SK-N-SH (cell line): ENCODE measurements at regions not wholly inside any gene's neighbourhood (a gene's known extent, or its start where the extent isn't known, plus 50 kb on each side); places are given as distances from the start of the nearest gene placed in this dataset.

ENCODE experiments used
- CTCF ChIA-PET: fragments of 300-600, 350-600 bp; formaldehyde crosslinking; extraction: SDS; loops from one replicate; lab custom pipeline; 2021; lab: Yijun Ruan, JAX
- POLR2A ChIA-PET: fragments of 350-600 bp; sonication (Branson Sonifier 250); formaldehyde crosslinking; extraction: SDS; loops from one replicate; lab custom pipeline; 2020; ENCODE audit warnings: antibody characterized with exemption, inconsistent platforms; lab: Yijun Ruan, JAX
- DNase-seq: peaks from one replicate; pipeline ENCODE4 v3.0.0; 2012
- H2AFZ ChIP-seq: fragments of 200-600 bp; sonication (generic); 2 replicates; pipeline ENCODE4 v1.8.1; 2016; ENCODE audit warnings: antibody characterized with exemption, mild to moderate bottlenecking, low read depth
- H3F3A ChIP-seq: fragments of 200-600 bp; sonication (generic); replicated peaks from 2 replicates; pipeline ENCODE3; 2016; ENCODE audit warnings: antibody characterized with exemption, mild to moderate bottlenecking; ENCODE audit not compliant: insufficient read depth
- H3K27ac ChIP-seq, 2 experiments: fragments of 200-500 bp in 1 of 2; fragments of 200-600 bp in 1 of 2; sonication (Bioruptor generic) in 1 of 2; sonication (generic), shearing (Covaris generic) in 1 of 2; 2 replicates each; pipeline versions ENCODE4 v1.5.1 to v1.6.1; 2014 to 2016; ENCODE audit warnings: low read depth in 2 of 2, inconsistent platforms in 1 of 2, low read length in 1 of 2, mild to moderate bottlenecking in 1 of 2, mixed read lengths in 1 of 2
- H3K27me3 ChIP-seq: fragments of 200-600 bp; sonication (generic), shearing (Covaris generic); 2 replicates; pipeline ENCODE4 v1.6.1; 2016; ENCODE audit warnings: mixed run types; ENCODE audit not compliant: insufficient read depth
- H3K36me3 ChIP-seq, 2 experiments: fragments of 200-500 bp in 1 of 2; fragments of 200-600 bp in 1 of 2; sonication (Bioruptor generic) in 1 of 2; sonication (generic) in 1 of 2; replicated peaks in 1 of 2; 2 replicates each; pipeline versions ENCODE3 to v1.5.1; 2014 to 2016; ENCODE audit warnings: low read length in 1 of 2, mild to moderate bottlenecking in 1 of 2; ENCODE audit not compliant: insufficient read depth in 2 of 2, control insufficient read depth in 1 of 2
- H3K4me1 ChIP-seq, 2 experiments: fragments of 200-500 bp in 1 of 2; fragments of 200-600 bp in 1 of 2; sonication (Bioruptor generic) in 1 of 2; sonication (generic), shearing (Covaris generic) in 1 of 2; 2 replicates each; pipeline versions ENCODE4 v1.5.1 to v1.6.1; 2014 to 2016; ENCODE audit warnings: low read depth in 1 of 2, low read length in 1 of 2, mixed run types in 1 of 2; ENCODE audit not compliant: insufficient read depth in 2 of 2, control insufficient read depth in 1 of 2
- H3K4me2 ChIP-seq: fragments of 200-600 bp; sonication (generic), shearing (Covaris generic); 2 replicates; pipeline ENCODE4 v1.6.1; 2017; ENCODE audit warnings: mixed run types
- H3K4me3 ChIP-seq, 2 experiments: fragments of 200-500 bp in 1 of 2; fragments of 200-600 bp in 1 of 2; sonication (Bioruptor generic) in 1 of 2; sonication (generic), shearing (Covaris generic) in 1 of 2; 2 replicates each; pipeline versions ENCODE4 v1.5.1 to v1.8.1; 2014 to 2016; ENCODE audit warnings: low read depth in 2 of 2, inconsistent platforms in 1 of 2, low read length in 1 of 2, mild to moderate bottlenecking in 1 of 2, mixed read lengths in 1 of 2, moderate library complexity in 1 of 2
- H3K79me2 ChIP-seq: fragments of 200-600 bp; sonication (generic); 2 replicates; pipeline ENCODE4 v1.8.1; 2017; ENCODE audit warnings: mild to moderate bottlenecking; ENCODE audit not compliant: insufficient read depth
- H3K9ac ChIP-seq: fragments of 200-600 bp; sonication (generic); 2 replicates; pipeline ENCODE4 v1.6.1; 2017; ENCODE audit warnings: mixed run types
- H3K9me2 ChIP-seq: fragments of 200-600 bp; sonication (generic); 2 replicates; pipeline ENCODE4 v1.6.1; 2017; ENCODE audit warnings: mixed run types
- H3K9me3 ChIP-seq: fragments of 200-600 bp; sonication (generic); 2 replicates; pipeline ENCODE4 v1.6.1; 2017; ENCODE audit warnings: mixed run types, mild to moderate bottlenecking, moderate library complexity
- H4K20me1 ChIP-seq: fragments of 200-600 bp; sonication (generic); 2 replicates; pipeline ENCODE4 v1.6.1; 2017; ENCODE audit warnings: mild to moderate bottlenecking, mixed run types; ENCODE audit not compliant: insufficient read depth
- CHD2 ChIP-seq: fragments of 150-350 bp; IDR thresholded peaks from 2 replicates; pipeline ENCODE4 v1.6.1; 2018; ENCODE audit warnings: low read length; ENCODE audit not compliant: partially characterized antibody
- CTCF ChIP-seq: fragments of 200-600 bp; sonication (generic); IDR thresholded peaks from 2 replicates; pipeline ENCODE4 v1.6.1; 2017; ENCODE audit warnings: antibody characterized with exemption, mild to moderate bottlenecking, moderate library complexity
- EP300 ChIP-seq, 2 experiments: IDR thresholded peaks; 2 replicates each; pipeline versions ENCODE4 v1.4.0 to v1.6.1; 2012; ENCODE audit warnings: borderline replicate concordance in 1 of 2, low read depth in 1 of 2, low read length in 1 of 2
- EZH2phosphoT487 ChIP-seq: fragments of 200-600 bp; sonication (generic); IDR thresholded peaks from 2 replicates; pipeline ENCODE4 v1.6.1; 2017; ENCODE audit warnings: low read depth, mixed run types, mild to moderate bottlenecking, antibody characterized with exemption, moderate library complexity, borderline replicate concordance
- FOXJ3 ChIP-seq: sonication (generic); formaldehyde crosslinking; IDR thresholded peaks from 2 replicates; pipeline ENCODE4 v1.5.1; 2020; ENCODE audit warnings: mild to moderate bottlenecking, missing genetic modification reagents
- GATA2 ChIP-seq: sonication (generic); formaldehyde crosslinking; IDR thresholded peaks from 2 replicates; pipeline ENCODE4 v1.5.0; 2020; ENCODE audit warnings: mild to moderate bottlenecking, missing genetic modification reagents
- JUND ChIP-seq: IDR thresholded peaks from 2 replicates; pipeline ENCODE4 v1.4.0; 2012
- NRF1 ChIP-seq: IDR thresholded peaks from 2 replicates; pipeline ENCODE4 v1.6.1; 2012; ENCODE audit warnings: low read depth, mild to moderate bottlenecking, low read length
- POLR2AphosphoS5 ChIP-seq: IDR thresholded peaks from 2 replicates; pipeline ENCODE4 v1.6.1; 2012; ENCODE audit warnings: low read depth, low read length
- TCF12 ChIP-seq: IDR thresholded peaks from 2 replicates; pipeline ENCODE4 v1.4.0; 2012
- USF2 ChIP-seq: fragments of 150-350 bp; IDR thresholded peaks from 2 replicates; pipeline ENCODE4 v1.6.1; 2017; ENCODE audit warnings: antibody characterized with exemption, low read length, low read depth, borderline replicate concordance
- WGBS: methylation state at CpG from one replicate; pipeline ENCODE4 v1.1.6; 2017; ENCODE audit warnings: low lambda C conversion rate; 5-methylcytosine and 5-hydroxymethylcytosine counted together

GRCh38 chr3:144039661-144040060, 68.0 kb downstream of the DIPK2A start:
- POLR2A ChIA-PET = no interaction called here
- H4K20me1 ChIP-seq = no peaks in the 10 kb centered on the region
- no peaks in the 10 kb centered on the region for H3K9me3 ChIP-seq
- H3K4me3 ChIP-seq = no peak overlapping the region
- TF ChIP-seq EZH2phosphoT487 (no peak), TCF12 (no peak), USF2 (no peak)
- no peak for DNase-seq
- no peaks in the 10 kb centered on the region for H3K36me3 ChIP-seq
- H3F3A ChIP-seq = no peaks in the 10 kb centered on the region
- no peak overlapping the region for H2AFZ ChIP-seq
- no peaks in the 10 kb centered on the region for H3K27me3 ChIP-seq
- no peak overlapping the region for H3K27ac ChIP-seq
- H3K4me2 ChIP-seq = no peak overlapping the region
- H3K4me1 ChIP-seq = no peaks in the 10 kb centered on the region
- no peaks in the 10 kb centered on the region for H3K79me2 ChIP-seq
- H3K9me2 ChIP-seq = no peaks in the 10 kb centered on the region
- CTCF ChIA-PET = no interaction called here
- no peak overlapping the region for H3K9ac ChIP-seq

GRCh38 chr3:144041960-144042556, 70.4 kb downstream of the DIPK2A start:
- CTCF ChIA-PET = interaction anchor here (0.7 kb wide), 1 partner anchor 11 kb away, joined by 4 read pairs; no protein-coding TSS in a partner anchor
- H3F3A ChIP-seq = no peaks in the 10 kb centered on the region
- peaks cover 3% of the 10 kb centered on the region; the same call in 1 of the 2 replicates for H3K9me2 ChIP-seq
- no peaks in the 10 kb centered on the region for H3K9me3 ChIP-seq
- TF ChIP-seq FOXJ3 (CRISPR knock-in tag) (no peak), CHD2 (no peak), EP300 (IDR thresholded peaks at IDR 0.05; ENCODE audit: borderline replicate concordance in 1 of 2, low read depth in 1 of 2, low read length in 1 of 2) (no peak), POLR2AphosphoS5 (no peak), USF2 (no peak), EZH2phosphoT487 (no peak), CTCF (no peak), GATA2 (CRISPR knock-in tag) (no peak), NRF1 (no peak), JUND (no peak)
- H3K9ac ChIP-seq = no peak overlapping the region
- no peaks in the 10 kb centered on the region for H3K36me3 ChIP-seq
- H4K20me1 ChIP-seq = no peaks in the 10 kb centered on the region
- POLR2A ChIA-PET = no interaction called here
- H2AFZ ChIP-seq = no peak overlapping the region
- H3K79me2 ChIP-seq = no peaks in the 10 kb centered on the region
- no peak for DNase-seq
- no peak overlapping the region for H3K27ac ChIP-seq
- 0% methylated on average over 1 of the region's 1 CpG for WGBS
- H3K27me3 ChIP-seq = no peaks in the 10 kb centered on the region
- no peak overlapping the region for H3K4me3 ChIP-seq
- no peak overlapping the region for H3K4me2 ChIP-seq
- H3K4me1 ChIP-seq = no peaks in the 10 kb centered on the region
